ENCODE measurements at regions not wholly inside any gene's neighbourhood (a gene's known extent, or its start where the extent isn't known, plus 50 kb on each side); places are given as distances from the start of the nearest gene placed in this dataset.

- no peak for DNase-seq
Measured at GRCh38 chr14:43956741-43957140, 550.3 kb downstream of the FSCB start.

- no peak for DNase-seq
Measured at GRCh38 chr14:43949400-43949799, 557.7 kb downstream of the FSCB start.

- DNase-seq, result no peak
Measured at GRCh38 chr14:43939836-43940235, 567.2 kb downstream of the FSCB start.

- no peak for DNase-seq
Measured at GRCh38 chr14:43938588-43939281, 568.3 kb downstream of the FSCB start.

- DNase-seq, result no peak
Measured at GRCh38 chr14:43937001-43937400, 570.1 kb downstream of the FSCB start.

- no peak for DNase-seq
Measured at GRCh38 chr14:43934102-43934501, 573.0 kb downstream of the FSCB start.

- no peak for DNase-seq
Measured at GRCh38 chr14:43914041-43914693, 592.9 kb downstream of the FSCB start.

GRCh38 chr14:43903209-43903608 is 603.9 kb downstream of the FSCB start:
- DNase-seq, result no peak

GRCh38 chr14:43901911-43902673 is 605.0 kb downstream of the FSCB start:
- no peak for DNase-seq

GRCh38 chr14:43900173-43900655 is 606.9 kb downstream of the FSCB start:
- no peak for DNase-seq

- no peak for DNase-seq
Measured at GRCh38 chr14:43898687-43899086, 608.4 kb downstream of the FSCB start.

GRCh38 chr14:43896044-43896443 is 611.0 kb downstream of the FSCB start:
- DNase-seq, result no peak

GRCh38 chr14:43894534-43894933 is 612.5 kb downstream of the FSCB start:
- no peak for DNase-seq

- no peak for DNase-seq
Measured at GRCh38 chr14:43887523-43887922, 619.6 kb downstream of the FSCB start.

GRCh38 chr14:43877351-43877960 is 629.6 kb downstream of the FSCB start:
- DNase-seq, result no peak

- no peak for DNase-seq
Measured at GRCh38 chr14:43872752-43873655, 634.1 kb downstream of the FSCB start.

- DNase-seq, result no peak
Measured at GRCh38 chr14:43872222-43872621, 634.9 kb downstream of the FSCB start.

GRCh38 chr14:43858981-43859380 is 648.1 kb downstream of the FSCB start:
- DNase-seq, result no peak

- DNase-seq, result no peak
Measured at GRCh38 chr14:43855556-43855955, 651.5 kb downstream of the FSCB start.

GRCh38 chr14:43853541-43853940 is 653.5 kb downstream of the FSCB start:
- no peak for DNase-seq

- DNase-seq, result no peak
Measured at GRCh38 chr14:43803076-43803689, 703.9 kb downstream of the FSCB start.

Data from NCI-H1694 (cell line).